DND-41 (cell line): ENCODE measurements at regions not wholly inside any gene's neighbourhood (a gene's known extent, or its start where the extent isn't known, plus 50 kb on each side); places are given as distances from the start of the nearest gene placed in this dataset.

ENCODE experiments used
- EZH2 ChIP-seq: IDR thresholded peaks from 3 replicates; pipeline ENCODE4 v1.6.1; 2012; ENCODE audit warnings: borderline replicate concordance, low read depth, mild to moderate bottlenecking, moderate library complexity, low read length, inconsistent platforms; ENCODE audit not compliant: severe bottlenecking
- TF ChIP-seq, protein P1 (sequence below): IDR thresholded peaks from 2 replicates; pipeline ENCODE4 v1.5.1; 2012; ENCODE audit warnings: borderline replicate concordance, low read length, moderate library complexity, mild to moderate bottlenecking; ENCODE audit not compliant: poor library complexity, severe bottlenecking; ENCODE audit errors: extremely low read depth

DNA sequence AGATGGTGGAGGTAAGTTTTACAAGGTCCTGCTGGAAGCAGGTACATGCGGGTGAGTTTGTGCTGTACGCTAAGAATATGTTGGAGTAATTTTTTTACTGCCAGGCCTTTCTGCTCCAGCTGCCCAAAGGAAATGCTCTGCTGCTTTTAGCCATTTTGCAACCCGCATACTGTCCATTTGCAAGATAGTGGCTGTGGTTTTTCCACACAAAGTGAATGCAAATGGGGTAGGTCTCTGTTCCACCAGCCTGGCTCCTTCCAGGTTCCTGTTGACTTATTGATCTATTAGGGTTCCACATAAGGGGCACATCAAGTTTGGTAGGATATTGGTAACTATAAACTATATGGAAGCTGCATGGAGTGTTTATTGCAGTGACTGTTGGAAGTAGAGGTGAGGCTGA is 227.1 kb downstream of the SI start:
- TF ChIP-seq, protein P1, sequence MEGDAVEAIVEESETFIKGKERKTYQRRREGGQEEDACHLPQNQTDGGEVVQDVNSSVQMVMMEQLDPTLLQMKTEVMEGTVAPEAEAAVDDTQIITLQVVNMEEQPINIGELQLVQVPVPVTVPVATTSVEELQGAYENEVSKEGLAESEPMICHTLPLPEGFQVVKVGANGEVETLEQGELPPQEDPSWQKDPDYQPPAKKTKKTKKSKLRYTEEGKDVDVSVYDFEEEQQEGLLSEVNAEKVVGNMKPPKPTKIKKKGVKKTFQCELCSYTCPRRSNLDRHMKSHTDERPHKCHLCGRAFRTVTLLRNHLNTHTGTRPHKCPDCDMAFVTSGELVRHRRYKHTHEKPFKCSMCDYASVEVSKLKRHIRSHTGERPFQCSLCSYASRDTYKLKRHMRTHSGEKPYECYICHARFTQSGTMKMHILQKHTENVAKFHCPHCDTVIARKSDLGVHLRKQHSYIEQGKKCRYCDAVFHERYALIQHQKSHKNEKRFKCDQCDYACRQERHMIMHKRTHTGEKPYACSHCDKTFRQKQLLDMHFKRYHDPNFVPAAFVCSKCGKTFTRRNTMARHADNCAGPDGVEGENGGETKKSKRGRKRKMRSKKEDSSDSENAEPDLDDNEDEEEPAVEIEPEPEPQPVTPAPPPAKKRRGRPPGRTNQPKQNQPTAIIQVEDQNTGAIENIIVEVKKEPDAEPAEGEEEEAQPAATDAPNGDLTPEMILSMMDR, result no peak
- TF ChIP-seq EZH2, result no peak
